Peyer's patch (tissue), 4 donors: ENCODE measurements at regions not wholly inside any gene's neighbourhood (a gene's known extent, or its start where the extent isn't known, plus 50 kb on each side); places are given as distances from the start of the nearest gene placed in this dataset.

Source experiments
- CTCF ChIP-seq, 6 experiments: fragments of 450-650 bp in 4 of 6; fragments of 200-600 bp in 2 of 6; sonication (generic) in 1 of 6; IDR thresholded peaks; one replicate each; pipeline ENCODE4 v1.5.1; 2017 to 2019; ENCODE audit warnings: antibody characterized with exemption in 6 of 6, mild to moderate bottlenecking in 3 of 6, moderate library complexity in 1 of 6
- POLR2A ChIP-seq, 2 donors: fragments of 450-650 bp; IDR thresholded peaks; one replicate each; pipeline ENCODE4 v1.5.1; 2017; ENCODE audit warnings: antibody characterized with exemption in 2 of 2, mild to moderate bottlenecking in 2 of 2, moderate library complexity in 2 of 2

DNA sequence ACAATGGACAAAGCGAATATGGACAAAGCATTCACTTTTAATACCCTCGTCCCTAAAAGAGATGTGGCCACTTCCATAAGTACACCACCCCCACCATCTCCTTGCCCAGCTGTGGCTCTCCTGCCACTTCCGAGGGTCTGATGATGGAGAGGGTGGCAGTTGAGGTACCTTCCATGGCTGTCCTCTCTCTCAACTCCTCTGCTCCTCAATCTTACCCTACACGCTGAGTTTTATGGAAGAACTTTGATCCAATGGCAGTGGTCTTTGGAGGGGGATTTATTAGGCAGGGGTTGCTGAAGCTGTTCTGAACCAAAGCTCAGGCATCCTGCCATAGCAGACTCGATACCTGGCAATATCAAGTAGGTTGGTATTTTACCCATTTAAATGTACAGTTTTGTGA is 413.0 kb downstream of the TSHZ3 start:
- TF ChIP-seq POLR2A (IDR thresholded peaks at IDR 0.05): no peak
- TF ChIP-seq CTCF (IDR thresholded peaks at IDR 0.05): no peak
